PFSK-1 (cell line): ENCODE measurements at regions not wholly inside any gene's neighbourhood (a gene's known extent, or its start where the extent isn't known, plus 50 kb on each side); places are given as distances from the start of the nearest gene placed in this dataset.

Experiments
- FOXP2 ChIP-seq: optimal IDR thresholded peaks from 2 replicates; pipeline ENCODE3; 2011; ENCODE audit warnings: borderline replicate concordance, control low read depth, inconsistent platforms; ENCODE audit not compliant: insufficient read depth; ENCODE audit errors: extremely low read length, extremely low read depth
- POLR2AphosphoS5 ChIP-seq: IDR thresholded peaks from 2 replicates; pipeline ENCODE4 v1.6.1; 2012; ENCODE audit warnings: low read depth, mild to moderate bottlenecking, control low read depth, low read length, moderate library complexity
- REST ChIP-seq, 2 experiments: IDR thresholded peaks; 2 replicates each; pipeline versions ENCODE4 v1.6.1 to v1.8.0; 2011 to 2012; ENCODE audit warnings: low read depth in 2 of 2, low read length in 2 of 2, control low read depth in 1 of 2, inconsistent platforms in 1 of 2, mild to moderate bottlenecking in 1 of 2, moderate library complexity in 1 of 2; ENCODE audit not compliant: insufficient read depth in 1 of 2
- SIN3A ChIP-seq: IDR thresholded peaks from 2 replicates; pipeline ENCODE4 v1.6.1; 2012; ENCODE audit warnings: mild to moderate bottlenecking, low read length, moderate library complexity, borderline replicate concordance; ENCODE audit not compliant: insufficient read depth
- TAF1 ChIP-seq: IDR thresholded peaks from 2 replicates; pipeline ENCODE4 v1.6.1; 2012; ENCODE audit warnings: low read length, control low read depth, borderline replicate concordance; ENCODE audit not compliant: insufficient read depth

- TF ChIP-seq POLR2AphosphoS5 (no peak), REST (IDR thresholded peaks at IDR 0.05; ENCODE audit: insufficient read depth in 1 of 2, low read depth in 2 of 2, low read length in 2 of 2) (no peak), TAF1 (no peak), SIN3A (no peak), FOXP2 (no peak)
Observed at GRCh38 chr13:76129305-76130000, 493.3 kb downstream of the LMO7 start.

GRCh38 chr13:76127922-76128321 is 491.8 kb downstream of the LMO7 start:
- TF ChIP-seq POLR2AphosphoS5 (no peak), SIN3A (no peak), REST (IDR thresholded peaks at IDR 0.05; ENCODE audit: insufficient read depth in 1 of 2, low read depth in 2 of 2, low read length in 2 of 2) (no peak), FOXP2 (no peak), TAF1 (no peak)

GRCh38 chr13:76123548-76123947 is 487.4 kb downstream of the LMO7 start:
- TF ChIP-seq FOXP2 (no peak), POLR2AphosphoS5 (no peak), REST (IDR thresholded peaks at IDR 0.05; ENCODE audit: insufficient read depth in 1 of 2, low read depth in 2 of 2, low read length in 2 of 2) (no peak), SIN3A (no peak), TAF1 (no peak)

- TF ChIP-seq REST (IDR thresholded peaks at IDR 0.05; ENCODE audit: insufficient read depth in 1 of 2, low read depth in 2 of 2, low read length in 2 of 2), result no peak
- no peak for TF ChIP-seq POLR2AphosphoS5
- TF ChIP-seq SIN3A, result no peak
- TF ChIP-seq FOXP2, result no peak
- TF ChIP-seq TAF1, result no peak
Observed at GRCh38 chr13:76116751-76117360, 480.7 kb downstream of the LMO7 start.
